Liver (tissue), 7 donors: ENCODE measurements at regions not wholly inside any gene's neighbourhood (a gene's known extent, or its start where the extent isn't known, plus 50 kb on each side); places are given as distances from the start of the nearest gene placed in this dataset.

Source experiments
- DNase-seq: peaks from one replicate; pipeline ENCODE4 v3.0.0-alpha.2; 2017; ENCODE audit warnings: low spot score
- H3K27ac ChIP-seq, 2 donors: one replicate each; pipeline ENCODE4 v1.7.0; 2013; ENCODE audit warnings: inconsistent platforms in 2 of 2, low read length in 2 of 2, control low read depth in 1 of 2, low read depth in 1 of 2, mild to moderate bottlenecking in 1 of 2
- H3K27me3 ChIP-seq, 4 donors: one replicate each; pipeline versions ENCODE4 v1.6.1 to v1.7.0; 2013; ENCODE audit warnings: low read length in 3 of 4, inconsistent platforms in 1 of 4, mild to moderate bottlenecking in 1 of 4, moderate library complexity in 1 of 4; ENCODE audit not compliant: control insufficient read depth in 4 of 4, insufficient read depth in 4 of 4
- H3K36me3 ChIP-seq, 4 donors: one replicate each; pipeline versions ENCODE4 v1.6.1 to v1.7.0; 2013; ENCODE audit warnings: low read length in 3 of 4, mild to moderate bottlenecking in 3 of 4, low read depth in 1 of 4, moderate library complexity in 1 of 4; ENCODE audit not compliant: control insufficient read depth in 4 of 4, insufficient read depth in 3 of 4
- H3K4me1 ChIP-seq, 4 donors: one replicate each; pipeline versions ENCODE4 v1.6.1 to v1.7.0; 2013; ENCODE audit warnings: low read length in 3 of 4, mild to moderate bottlenecking in 3 of 4, moderate library complexity in 1 of 4; ENCODE audit not compliant: control insufficient read depth in 4 of 4, insufficient read depth in 4 of 4
- H3K4me3 ChIP-seq, 3 donors: one replicate each; pipeline versions ENCODE4 v1.6.1 to v1.7.0; 2013; ENCODE audit warnings: low read length in 3 of 3, control low read depth in 1 of 3, low read depth in 1 of 3, mild to moderate bottlenecking in 1 of 3
- H3K9ac ChIP-seq, 2 donors: one replicate each; pipeline ENCODE4 v1.7.0; 2013; ENCODE audit warnings: low read length in 2 of 2, mild to moderate bottlenecking in 2 of 2, moderate library complexity in 2 of 2, control low read depth in 1 of 2, low read depth in 1 of 2
- H3K9me3 ChIP-seq, 4 donors: one replicate each; pipeline versions ENCODE4 v1.6.1 to v1.7.0; 2013; ENCODE audit warnings: low read length in 3 of 4; ENCODE audit not compliant: control insufficient read depth in 4 of 4
- ATF3 ChIP-seq: IDR thresholded peaks from 2 replicates; pipeline ENCODE4 v1.6.1; 2016; ENCODE audit warnings: antibody characterized with exemption
- FOXA1 ChIP-seq: IDR thresholded peaks from 2 replicates; pipeline ENCODE4 v1.6.1; 2016; ENCODE audit warnings: antibody characterized with exemption
- FOXA2 ChIP-seq: IDR thresholded peaks from 2 replicates; pipeline ENCODE4 v1.6.1; 2016; ENCODE audit warnings: antibody characterized with exemption
- JUND ChIP-seq, 2 donors: IDR thresholded peaks; 2 replicates each; pipeline ENCODE4 v1.6.1; 2016; ENCODE audit warnings: antibody characterized with exemption in 2 of 2
- MAX ChIP-seq: IDR thresholded peaks from 2 replicates; pipeline ENCODE4 v1.6.1; 2016; ENCODE audit warnings: antibody characterized with exemption
- NR2F2 ChIP-seq: IDR thresholded peaks from 2 replicates; pipeline ENCODE4 v1.6.1; 2016; ENCODE audit warnings: antibody characterized with exemption
- REST ChIP-seq: IDR thresholded peaks from 2 replicates; pipeline ENCODE4 v1.6.1; 2016; ENCODE audit warnings: antibody characterized with exemption, mild to moderate bottlenecking
- RXRA ChIP-seq, 2 donors: IDR thresholded peaks; 2 replicates each; pipeline ENCODE4 v1.6.1; 2017 to 2018; ENCODE audit warnings: antibody characterized with exemption in 2 of 2, mild to moderate bottlenecking in 1 of 2
- SP1 ChIP-seq: IDR thresholded peaks from 2 replicates; pipeline ENCODE4 v1.6.1; 2018; ENCODE audit warnings: antibody characterized with exemption, mild to moderate bottlenecking
- TAF1 ChIP-seq: conservative IDR thresholded peaks from 2 replicates; pipeline ENCODE4 v1.6.1; 2016; ENCODE audit warnings: antibody characterized with exemption, mild to moderate bottlenecking
- WGBS: extraction: QIAGEN DNeasy Blood & Tissue Kit; methylation state at CpG from one replicate; pipeline ENCODE4 v1.1.7; 2013; 5-methylcytosine and 5-hydroxymethylcytosine counted together
- donor health status: healthy.
- donor health status: healthy.
- donor health status: healthy.
- donor health status: healthy.

- no peak overlapping the region for H3K9ac ChIP-seq
- no peaks in the 10 kb centered on the region for H3K36me3 ChIP-seq
- no peak overlapping the region for H3K27ac ChIP-seq
- no peak for DNase-seq
- TF ChIP-seq REST, result no peak
- no peak for TF ChIP-seq FOXA1
- no peak for TF ChIP-seq ATF3
- TF ChIP-seq RXRA (IDR thresholded peaks at IDR 0.05), result no peak
- TF ChIP-seq TAF1, result no peak
- no peak for TF ChIP-seq JUND (IDR thresholded peaks at IDR 0.05)
- no peak for TF ChIP-seq SP1
- no peak for TF ChIP-seq NR2F2
- TF ChIP-seq MAX, result no peak
- TF ChIP-seq FOXA2, result no peak
- 85% methylated on average over 9 of the region's 9 CpGs for WGBS
- H3K27me3 ChIP-seq, result peaks cover 0 to 2% (median 0%) of the 10 kb centered on the region in 4 donors
- no peaks in the 10 kb centered on the region for H3K4me1 ChIP-seq
- no peaks in the 10 kb centered on the region for H3K9me3 ChIP-seq
- no peak overlapping the region for H3K4me3 ChIP-seq
These were observed 506.9 kb downstream of the MAGEB5 start for GRCh38 chrX:26722666-26723428.

- Histone ChIP-seq H3K36me3 (no peaks in the 10 kb centered on the region), H3K9me3 (no peaks in the 10 kb centered on the region), H3K4me3 (no peak overlapping the region), H3K4me1 (no peaks in the 10 kb centered on the region), H3K27ac (no peak overlapping the region), H3K9ac (no peak overlapping the region), H3K27me3 (no peaks in the 10 kb centered on the region)
- TF ChIP-seq REST, result no peak
- no peak for DNase-seq
- 42% methylated on average over 3 of the region's 3 CpGs for WGBS
These were observed 456.6 kb downstream of the MAGEB5 start for GRCh38 chrX:26672571-26672970.
